ENCODE measurements at regions not wholly inside any gene's neighbourhood (a gene's known extent, or its start where the extent isn't known, plus 50 kb on each side); places are given as distances from the start of the nearest gene placed in this dataset.

DNA sequence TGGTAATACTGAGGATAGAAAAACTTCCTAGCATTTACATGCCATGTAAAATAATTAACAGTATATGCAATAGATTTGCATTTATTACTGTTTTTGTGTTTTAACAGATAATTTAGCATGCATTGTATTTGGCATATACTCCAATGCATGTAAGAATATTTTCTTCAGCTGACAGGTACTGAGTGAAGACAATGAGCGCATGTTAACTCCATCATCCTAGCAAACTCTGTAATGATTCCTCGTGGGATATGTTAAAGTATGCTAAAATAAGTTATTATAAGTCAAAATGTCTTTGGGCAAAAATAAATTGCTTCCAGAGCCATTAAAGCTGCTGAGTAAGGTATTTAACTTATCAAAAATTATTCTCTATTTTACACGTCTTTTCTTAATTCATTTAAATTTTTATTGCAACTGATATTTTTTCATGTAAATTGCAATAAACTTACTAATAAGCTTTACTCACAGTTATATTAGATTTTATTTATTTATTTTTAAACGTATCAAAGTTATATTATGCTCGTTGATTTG is 616.4 kb upstream of the NDST4 start:
- no peak for DNase-seq

DNA sequence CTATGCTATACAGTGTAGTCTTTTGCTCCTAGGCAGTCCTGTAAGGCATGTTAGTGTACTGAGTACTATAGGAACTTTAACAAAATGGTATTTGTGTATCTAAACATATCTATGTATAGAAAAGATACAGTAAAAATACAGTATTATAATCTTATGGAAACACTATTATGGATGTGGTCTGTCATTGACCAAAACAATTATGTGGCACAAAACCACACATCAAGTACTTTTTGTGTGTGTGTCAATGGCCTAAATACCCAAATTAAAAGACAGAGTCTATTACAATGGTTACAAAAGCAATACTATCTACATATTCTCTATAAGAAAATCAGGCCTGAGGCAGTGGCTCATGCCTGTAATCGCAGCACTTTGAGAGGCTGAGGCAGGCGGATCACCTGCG is 610.2 kb upstream of the NDST4 start:
- DNase-seq: no peak

DNA sequence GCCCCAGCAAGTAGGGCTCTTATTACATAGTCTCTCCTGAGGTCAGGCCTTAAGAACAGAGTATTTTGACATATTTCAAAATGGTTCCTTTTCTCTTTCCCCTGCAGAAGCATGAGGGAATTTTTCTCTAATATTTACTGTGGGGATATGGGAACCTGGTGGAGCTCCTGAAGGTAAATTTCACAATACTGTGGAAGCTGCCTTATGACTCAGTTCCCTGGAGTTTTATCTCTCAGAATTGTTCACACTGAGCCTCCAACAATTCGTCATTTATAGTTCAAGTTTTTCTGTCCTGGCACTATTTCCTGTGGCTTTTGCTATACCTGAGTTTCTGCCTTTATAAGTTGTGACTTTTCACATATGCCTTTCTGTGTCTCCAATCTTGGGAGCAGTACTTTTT is 607.2 kb upstream of the NDST4 start:
- no peak for DNase-seq

DNA sequence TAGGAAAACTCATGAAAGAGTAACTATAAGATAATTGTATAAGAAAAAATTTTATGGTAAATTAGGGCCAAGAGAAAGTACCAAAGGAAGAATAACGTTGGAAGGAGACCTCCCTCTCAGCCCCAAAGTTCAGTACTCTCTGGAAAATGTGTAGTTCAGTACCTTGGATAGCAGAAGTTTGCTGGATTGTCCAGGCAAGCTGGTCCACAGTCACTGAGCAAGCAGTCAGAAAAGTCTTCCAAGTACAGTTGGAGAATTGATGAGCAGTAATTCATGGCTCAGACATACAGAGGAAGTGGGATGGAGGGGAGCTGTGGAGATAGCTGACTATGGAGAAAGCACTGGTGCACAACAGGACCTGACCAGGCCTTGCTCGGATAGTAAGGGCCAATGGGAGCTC is 598.2 kb upstream of the NDST4 start:
- peak; percentile 53 for DNase-seq

DNA sequence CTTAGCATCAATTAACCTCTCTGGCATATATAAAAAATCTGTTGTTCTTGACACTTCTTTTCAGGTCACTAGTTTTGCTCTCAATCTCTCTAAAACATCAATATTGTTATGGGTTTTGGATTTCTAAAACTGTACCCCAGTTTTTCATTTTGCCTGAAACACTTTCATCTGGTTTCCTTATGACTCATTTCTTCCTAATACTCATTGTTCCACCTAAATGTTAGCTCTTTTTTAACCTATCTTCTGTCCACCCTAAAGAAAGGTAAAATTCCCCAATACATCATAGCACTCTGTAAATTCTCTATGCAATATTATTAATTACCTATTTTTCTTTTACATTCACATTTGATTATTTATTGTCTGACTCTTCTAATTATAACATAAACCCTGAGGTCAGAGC is 575.5 kb upstream of the NDST4 start:
- no peak for DNase-seq

DNA sequence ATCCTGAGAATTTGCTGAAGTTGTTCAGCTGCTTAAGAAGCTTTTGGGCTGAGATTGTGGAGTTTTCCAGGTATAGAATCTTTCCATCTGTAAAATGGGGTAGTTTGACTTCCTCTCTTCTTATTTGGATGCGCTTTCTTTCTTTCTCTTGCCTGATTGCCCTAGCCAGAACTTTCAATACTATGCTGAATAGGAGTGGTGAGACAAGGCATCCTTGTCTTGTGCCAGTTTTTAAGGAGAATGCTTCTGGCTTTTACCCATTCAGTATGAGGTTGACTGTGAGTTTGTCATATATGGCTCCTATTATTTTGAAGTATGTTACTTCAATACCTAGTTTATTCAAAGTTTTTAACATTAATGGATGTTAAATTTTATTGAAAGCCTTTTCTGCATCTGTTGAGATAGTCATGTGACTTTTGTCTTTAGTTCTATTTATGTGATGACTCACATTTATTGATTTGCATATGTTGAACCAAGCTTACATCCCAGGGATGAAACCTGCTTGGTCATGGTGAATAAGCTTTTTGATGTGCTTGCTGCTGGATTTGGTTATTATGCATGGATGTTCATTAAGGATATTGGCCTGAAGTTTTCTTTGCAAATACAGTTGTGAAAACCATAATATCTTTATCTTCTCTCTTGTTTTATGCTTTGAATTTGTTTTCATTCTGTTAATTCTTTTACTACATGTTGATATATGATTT is 573.8 kb upstream of the NDST4 start:
- no peak for DNase-seq

DNA sequence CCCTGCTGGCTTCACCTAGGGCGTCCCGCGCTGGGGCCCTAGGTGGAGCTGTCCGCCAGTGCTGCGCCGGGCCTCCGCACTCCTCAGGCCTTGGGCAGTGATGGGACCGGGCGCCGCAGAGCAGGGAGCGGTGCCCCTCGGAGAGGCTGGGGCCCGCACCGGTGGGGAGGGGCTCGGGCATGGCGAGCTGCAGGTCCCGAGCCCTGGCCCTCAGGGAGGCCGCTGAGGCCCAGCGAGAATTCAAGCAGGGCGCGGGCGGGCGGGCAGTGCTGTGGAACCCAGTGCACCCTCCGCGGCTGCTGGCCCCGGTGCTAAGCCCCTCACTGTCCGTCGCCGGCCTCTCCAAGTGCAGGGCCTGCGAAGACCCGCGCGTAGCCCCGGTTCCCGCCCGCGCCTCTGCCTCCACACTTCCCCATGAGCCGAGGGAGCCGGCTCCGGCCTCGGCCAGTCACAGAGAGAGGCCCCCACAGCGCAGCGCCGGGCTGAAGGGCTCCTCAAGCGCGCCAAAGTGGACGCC is 565.1 kb upstream of the NDST4 start:
- no peak for DNase-seq

DNA sequence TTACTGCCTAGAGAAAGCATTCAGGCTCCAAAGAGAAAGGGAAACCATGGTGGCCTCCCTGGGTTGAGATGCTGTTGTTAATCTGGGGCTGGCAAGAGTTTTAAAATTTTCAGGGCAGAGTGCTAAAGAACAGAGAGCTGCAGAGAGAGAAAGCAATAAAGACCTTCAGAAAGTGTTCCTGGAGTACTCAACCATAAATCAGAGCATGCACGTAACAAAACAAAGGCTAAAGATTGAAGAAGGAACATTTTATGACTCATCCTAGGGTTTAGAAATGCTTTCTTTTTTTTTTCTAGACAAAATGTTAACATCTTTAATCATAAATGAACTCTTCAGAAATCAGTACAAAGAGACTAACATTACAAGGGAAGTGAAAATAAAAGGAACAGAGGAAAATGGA is 562.3 kb upstream of the NDST4 start:
- no peak for DNase-seq

DNA sequence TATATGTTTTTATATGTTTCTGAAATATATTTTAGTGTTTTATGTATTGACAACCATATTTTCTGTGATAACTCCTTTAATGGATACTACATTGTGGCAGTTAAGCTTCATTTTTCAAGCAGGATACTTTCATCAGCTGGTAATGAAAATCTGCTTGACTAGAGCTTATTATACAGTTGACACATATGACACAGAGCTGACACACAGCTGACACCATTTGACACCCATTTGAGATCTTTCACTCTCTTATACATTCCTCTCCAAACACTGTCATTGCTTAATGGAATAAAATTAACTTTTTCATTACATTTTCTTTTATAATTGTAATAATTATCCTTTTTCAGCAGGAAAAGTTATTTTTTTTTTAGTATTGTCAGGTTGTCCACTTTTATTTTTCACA is 561.1 kb upstream of the NDST4 start:
- DNase-seq: no peak

DNA sequence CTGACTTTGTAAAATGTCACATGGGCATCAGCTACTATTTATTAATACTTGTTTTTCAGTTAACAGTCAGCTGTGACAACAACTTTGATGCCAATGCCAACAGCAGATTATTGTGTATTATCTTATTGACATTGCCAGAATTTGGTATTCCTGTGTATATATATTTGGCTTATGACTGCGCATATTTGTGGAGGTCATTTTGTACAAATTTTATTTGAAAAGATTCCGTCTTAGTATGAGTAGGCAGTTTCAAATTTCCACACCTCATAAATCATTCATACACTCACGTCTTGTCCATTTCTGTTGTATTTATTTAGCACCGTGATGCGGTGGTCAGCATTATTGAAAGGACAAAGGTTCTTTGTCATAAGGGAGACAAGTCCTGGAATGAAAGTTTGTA is 558.2 kb upstream of the NDST4 start:
- DNase-seq: no peak

DNA sequence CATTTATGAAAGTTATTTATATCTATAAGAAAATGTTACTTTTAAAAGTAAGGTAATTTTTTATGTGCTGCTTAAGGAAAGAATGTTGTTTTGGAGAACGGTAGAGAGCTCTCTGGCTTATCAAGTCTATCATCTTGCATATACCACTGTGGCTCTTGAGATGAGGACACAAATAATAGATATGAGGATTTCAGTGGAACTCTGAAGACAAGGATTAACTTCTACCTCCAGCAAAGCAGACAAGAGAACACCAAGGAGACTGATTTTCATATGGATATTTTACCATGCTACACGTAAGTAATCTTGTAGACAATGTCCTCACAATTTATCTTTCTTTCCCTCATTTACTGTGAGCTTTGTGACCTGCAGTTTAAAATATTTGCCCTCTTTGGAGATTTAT is 557.5 kb upstream of the NDST4 start:
- no peak for DNase-seq

DNA sequence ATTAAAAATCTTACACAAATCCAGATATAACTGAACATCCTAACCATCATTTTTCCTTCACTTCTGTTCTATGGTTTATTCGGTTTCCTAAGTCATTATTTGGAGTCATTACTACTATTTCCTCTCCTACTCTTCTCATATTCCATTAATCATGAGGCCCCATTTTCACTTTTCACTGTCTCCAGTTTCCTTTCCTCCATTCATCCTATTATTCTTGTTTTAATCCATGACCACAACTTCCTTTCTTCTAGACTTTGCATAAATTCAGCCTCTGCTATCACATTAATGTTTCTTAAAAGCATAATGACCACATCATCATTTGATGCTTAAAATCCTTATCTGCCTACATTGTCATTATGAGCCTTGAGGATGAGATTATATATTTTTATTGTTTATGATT is 555.0 kb upstream of the NDST4 start:
- no peak for DNase-seq

DNA sequence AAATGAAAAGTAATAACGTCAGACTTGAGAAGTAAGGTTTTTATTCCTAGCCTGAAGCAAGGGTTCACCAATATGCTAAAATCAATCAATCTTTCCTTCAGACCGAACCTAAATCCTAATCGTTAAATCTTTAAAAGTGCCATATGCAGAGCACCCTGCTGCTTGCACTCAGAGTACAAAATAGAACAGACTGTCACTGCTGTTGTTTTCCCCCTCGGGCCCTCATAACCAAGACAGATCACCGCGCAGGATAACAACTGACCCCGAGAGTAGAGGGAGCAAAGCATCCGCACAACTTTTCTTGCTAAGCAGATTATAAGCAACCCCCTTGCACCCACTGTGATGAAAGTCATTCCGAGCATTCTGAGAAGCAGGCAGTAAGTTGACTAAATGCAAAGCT is 550.9 kb upstream of the NDST4 start:
- no peak for DNase-seq

DNA sequence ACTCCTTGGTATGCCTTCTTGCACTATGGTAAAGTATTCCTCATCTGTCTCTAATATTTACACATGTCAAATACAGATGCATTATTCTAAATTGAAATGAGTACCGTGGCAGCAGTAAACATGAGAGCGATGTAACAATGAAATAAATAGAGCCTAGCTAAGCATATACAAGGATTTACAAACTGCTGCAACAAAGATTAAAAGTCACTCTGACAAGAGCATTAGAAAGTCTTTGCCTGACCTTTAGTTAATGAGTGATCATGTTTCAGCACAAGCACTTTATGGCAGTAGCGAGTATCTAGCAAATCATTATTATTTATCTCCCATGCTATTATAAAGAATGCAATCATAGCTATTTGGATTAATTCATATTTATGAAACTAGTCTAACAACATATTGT is 547.0 kb upstream of the NDST4 start:
- DNase-seq: no peak

DNA sequence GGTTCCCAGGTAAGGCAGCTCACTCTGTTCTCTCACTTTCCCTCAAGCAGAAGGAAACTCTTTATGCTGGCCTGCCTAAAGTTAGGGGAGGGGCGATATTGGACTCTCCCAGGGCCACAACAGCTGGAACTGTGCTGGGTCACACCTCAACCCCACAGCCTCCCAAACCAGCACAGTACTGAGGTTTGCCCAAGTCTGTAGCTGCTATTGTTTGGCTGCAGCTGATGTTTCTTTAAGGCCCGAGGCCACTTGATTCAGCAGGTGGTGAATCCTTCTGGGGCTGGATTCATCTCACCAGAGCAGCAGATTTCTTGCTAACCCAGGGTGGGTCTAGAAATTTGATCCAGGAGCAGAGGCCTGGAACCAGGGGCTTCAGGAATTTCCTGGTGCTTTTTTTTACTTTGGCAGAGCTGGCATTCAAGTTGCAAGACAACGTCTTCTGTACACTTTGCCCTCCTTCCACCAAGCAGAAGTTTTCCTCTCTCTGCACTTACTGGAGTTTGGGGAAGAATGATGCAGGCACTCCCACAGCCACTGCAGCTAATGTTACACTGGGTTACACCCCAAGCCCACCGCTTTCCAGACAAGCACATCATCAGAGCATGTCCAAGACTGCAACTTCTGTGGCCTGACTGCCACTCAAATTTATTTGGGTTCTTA is 544.7 kb upstream of the NDST4 start:
- DNase-seq: peak; percentile 39

DNA sequence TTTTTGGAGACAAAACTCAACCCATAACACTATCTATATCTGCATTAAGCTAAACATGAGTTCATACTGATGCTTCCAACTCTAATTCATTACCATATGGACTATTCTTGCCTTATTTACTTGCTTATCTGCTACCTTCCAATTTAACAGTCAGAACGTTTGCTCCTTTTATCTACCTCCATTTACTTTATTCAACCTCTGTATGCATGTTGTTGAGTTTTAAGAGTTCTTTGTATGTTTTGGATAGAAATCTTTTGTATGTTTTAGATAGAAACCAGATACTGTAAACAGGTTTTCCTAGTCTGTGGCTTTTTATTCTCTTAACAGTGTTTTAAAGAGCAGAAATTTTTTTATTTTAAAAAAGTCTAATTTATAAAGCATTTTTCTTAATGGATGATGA is 542.2 kb upstream of the NDST4 start:
- DNase-seq: no peak

DNA sequence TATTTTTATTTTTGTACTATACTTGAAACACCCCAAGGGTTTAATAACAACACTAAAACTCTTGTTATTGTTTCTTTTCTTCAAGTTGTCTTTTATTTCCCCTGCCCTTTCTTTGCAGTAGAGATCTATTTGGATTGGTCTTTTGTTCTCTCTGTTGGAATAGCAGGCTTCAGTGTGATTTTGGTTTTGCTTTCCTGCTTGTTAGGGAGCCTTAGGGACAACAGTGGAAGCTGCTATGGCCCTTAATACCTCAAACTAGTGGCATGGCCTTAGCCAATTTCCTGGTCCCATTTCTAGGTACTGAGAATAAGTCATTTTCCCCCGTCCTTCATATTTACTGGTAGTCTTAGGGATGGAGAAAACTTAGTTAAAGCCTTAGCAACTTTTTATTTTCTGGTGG is 535.4 kb upstream of the NDST4 start:
- DNase-seq: no peak

DNA sequence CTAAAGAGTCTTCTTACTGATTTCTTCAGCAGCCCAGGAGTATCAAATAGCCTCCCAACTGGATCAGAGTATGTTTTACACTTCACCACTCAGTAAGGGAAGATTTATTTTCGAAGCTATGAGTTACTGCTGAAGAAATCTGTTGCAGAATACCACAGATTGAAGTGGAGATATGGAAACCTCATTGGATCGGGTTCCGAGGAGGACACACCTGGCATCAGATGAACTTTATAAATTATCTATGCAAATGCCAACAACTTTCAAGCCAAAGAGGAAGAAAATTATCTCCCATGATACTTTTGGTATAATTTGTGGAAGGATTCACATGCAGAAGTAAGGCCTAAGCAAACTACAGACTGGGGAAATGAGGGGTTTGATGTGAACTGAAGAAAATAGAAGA is 515.9 kb upstream of the NDST4 start:
- no peak for DNase-seq

DNA sequence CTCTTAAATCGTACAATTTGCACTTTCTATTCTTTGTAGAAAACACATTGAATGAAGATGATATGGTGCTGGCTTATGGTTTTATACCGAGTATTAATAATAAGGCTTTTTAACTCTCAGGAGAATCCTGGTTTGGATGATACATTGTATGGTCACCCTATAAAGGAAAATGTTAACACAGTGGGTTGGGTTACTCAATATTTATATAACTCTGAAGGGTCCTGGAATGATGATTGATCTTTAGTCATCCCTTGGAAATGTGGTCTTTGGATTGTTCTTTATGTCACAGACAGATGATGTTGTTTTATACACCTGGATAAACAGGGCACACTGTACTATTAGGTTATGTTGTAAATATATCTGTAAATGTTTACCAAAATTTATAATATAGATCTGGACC is 496.2 kb upstream of the NDST4 start:
- DNase-seq: no peak

DNA sequence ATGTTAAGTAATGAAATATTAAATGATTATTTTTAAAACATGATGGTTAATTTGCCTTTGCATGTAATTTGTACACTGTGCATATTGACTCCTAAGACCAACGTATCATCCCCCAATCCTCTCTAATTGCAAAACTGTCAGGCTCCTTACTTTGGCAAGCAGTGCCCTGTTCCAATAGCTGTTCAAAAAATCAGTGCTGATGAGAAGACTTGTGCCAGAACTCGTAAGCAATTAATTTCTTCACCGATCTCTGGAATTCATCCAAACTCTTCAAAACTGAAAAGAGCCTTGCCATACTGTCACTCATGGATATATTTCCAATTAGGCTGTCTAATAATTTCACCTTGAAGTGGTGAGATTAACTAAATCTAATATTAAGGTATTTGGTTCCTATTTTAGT is 493.9 kb upstream of the NDST4 start:
- DNase-seq: no peak

DNA sequence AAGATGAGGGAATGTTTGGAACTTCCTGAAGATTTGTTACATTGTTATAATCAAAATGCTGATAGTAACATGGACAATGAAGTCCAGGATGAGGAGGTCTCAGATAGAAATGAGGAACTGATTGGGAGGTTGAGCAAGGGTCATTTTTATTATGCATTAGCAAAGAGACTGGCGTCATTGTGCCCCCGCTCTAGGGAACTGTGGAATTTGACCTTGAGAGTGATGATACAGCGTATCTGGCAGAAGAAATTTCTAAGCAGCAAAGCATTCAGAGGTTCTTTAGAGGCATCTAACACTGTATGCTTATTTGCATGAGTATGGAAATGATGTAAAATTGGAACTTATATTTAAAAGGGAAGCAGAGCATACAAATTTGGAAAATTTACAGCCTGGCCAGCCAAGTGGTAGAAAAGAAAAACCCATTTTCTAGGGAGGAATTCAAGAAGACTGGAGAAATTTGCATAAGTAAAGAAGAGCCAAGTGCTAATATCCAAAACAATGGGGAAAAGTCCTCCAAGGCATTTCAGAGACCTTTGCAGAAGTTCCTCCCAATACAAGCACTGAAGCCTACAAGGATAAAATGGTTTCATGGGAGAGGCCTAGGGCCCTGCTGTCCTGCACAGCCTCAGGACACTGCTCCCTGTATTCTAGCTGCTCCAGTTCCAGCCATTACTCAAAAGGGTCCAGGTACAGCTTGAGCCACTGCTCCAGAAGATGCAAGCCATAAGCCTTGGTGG is 483.0 kb upstream of the NDST4 start:
- DNase-seq: no peak

DNA sequence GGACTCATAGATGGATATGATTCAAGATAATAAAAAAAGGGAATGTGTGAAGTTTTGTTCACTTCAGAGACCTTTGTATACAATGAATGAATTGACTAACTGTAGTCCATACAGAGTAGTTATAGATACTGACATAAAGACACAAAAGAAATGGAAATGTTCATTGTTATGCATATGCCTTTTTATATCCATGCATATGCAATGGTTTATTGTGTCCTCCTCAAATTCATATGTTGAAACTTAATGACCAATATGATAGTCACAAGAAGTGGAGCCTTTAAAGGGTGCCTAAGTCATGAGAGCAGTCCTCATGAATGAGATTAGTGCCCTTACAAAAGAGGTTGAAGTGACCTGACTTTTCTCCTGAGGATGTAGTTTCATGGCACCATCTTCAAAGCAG is 467.5 kb upstream of the NDST4 start:
- no peak for DNase-seq

DNA sequence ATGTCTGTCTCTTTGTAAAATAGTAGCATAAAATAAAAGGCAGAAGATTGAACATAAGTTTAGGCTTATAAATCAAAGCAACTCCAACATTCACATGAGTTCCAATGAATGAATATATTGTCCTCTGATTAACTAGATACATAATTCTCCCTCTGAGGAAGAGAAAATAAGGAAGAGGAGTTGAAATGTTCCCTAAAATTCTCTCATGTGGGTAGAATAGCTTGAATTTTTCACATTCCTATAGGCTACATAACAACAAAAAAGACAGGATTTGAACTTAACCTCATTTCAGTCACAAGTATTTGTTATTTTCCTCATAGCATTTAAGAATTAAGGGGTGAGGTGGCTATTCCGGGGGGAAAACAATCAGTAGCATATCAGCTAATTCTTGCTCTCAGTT is 462.4 kb upstream of the NDST4 start:
- no peak for DNase-seq

DNA sequence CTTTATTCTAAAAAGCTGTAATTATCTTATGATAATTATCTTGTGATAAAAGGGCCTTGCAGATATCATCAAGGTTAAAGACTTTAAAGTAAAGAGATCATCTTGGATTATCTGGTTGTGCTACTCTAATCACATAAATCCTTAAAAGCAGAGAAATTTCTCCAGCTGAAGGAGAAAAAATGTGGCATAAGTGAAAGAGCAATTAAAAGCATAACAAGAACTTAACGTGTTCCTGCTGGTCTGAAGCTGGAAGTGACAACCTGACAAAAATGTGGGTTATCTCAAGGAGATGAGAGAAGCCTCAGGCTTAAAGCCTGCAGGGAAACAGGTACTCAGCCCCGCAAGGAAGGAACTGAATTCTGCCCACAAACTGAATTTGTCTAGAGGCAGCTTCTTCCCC is 449.1 kb upstream of the NDST4 start:
- peak; percentile 43 for DNase-seq

Measured in islet precursor cell (in vitro differentiated cells).